ENCODE measurements at regions not wholly inside any gene's neighbourhood (a gene's known extent, or its start where the extent isn't known, plus 50 kb on each side); places are given as distances from the start of the nearest gene placed in this dataset.

GRCh38 chr18:56189615-56190014, 448.8 kb downstream of the TXNL1 start:
- DNase-seq (ENCODE audit: low read depth, low spot score): no peak
- Histone ChIP-seq H3K4me3 (ENCODE audit: low read depth, low read length) (no peak overlapping the region), H3K27ac (ENCODE audit: low read depth, low read length) (no peak overlapping the region), H3K9me3 (ENCODE audit: control insufficient read depth, insufficient read depth, low read length) (no peaks in the 10 kb centered on the region; the same call in 1 of the 2 replicates), H3K27me3 (ENCODE audit: control insufficient read depth, insufficient read depth, low read length) (no peaks in the 10 kb centered on the region)
- TF ChIP-seq CTCF (IDR thresholded peaks at IDR 0.05; ENCODE audit: low read depth, low read length): no peak
- ChIA-PET CTCF (no interaction called here), POLR2A (no interaction called here)

- H3K4me3 ChIP-seq (ENCODE audit: low read depth, low read length): no peak overlapping the region
- no peak for TF ChIP-seq CTCF (IDR thresholded peaks at IDR 0.05; ENCODE audit: low read depth, low read length)
- no peaks in the 10 kb centered on the region; the same call in 1 of the 2 replicates for H3K9me3 ChIP-seq (ENCODE audit: control insufficient read depth, insufficient read depth, low read length)
- H3K27ac ChIP-seq (ENCODE audit: low read depth, low read length): no peak overlapping the region
- POLR2A ChIA-PET: interaction anchor here (0.6 kb wide), 1 partner anchor 1052 kb away, joined by 3 read pairs; no protein-coding TSS in a partner anchor
- no peaks in the 10 kb centered on the region for H3K27me3 ChIP-seq (ENCODE audit: control insufficient read depth, insufficient read depth, low read length)
- no peak for DNase-seq (ENCODE audit: low read depth, low spot score)
- CTCF ChIA-PET: no interaction called here
Measured at GRCh38 chr18:56188529-56189275, 449.7 kb downstream of the TXNL1 start.

GRCh38 chr18:56186319-56186718, 452.1 kb downstream of the TXNL1 start:
- H3K27me3 ChIP-seq (ENCODE audit: control insufficient read depth, insufficient read depth, low read length): no peaks in the 10 kb centered on the region
- DNase-seq (ENCODE audit: low read depth, low spot score): no peak
- CTCF ChIA-PET: no interaction called here
- no peaks in the 10 kb centered on the region; the same call in 1 of the 2 replicates for H3K9me3 ChIP-seq (ENCODE audit: control insufficient read depth, insufficient read depth, low read length)
- no peak for TF ChIP-seq CTCF (IDR thresholded peaks at IDR 0.05; ENCODE audit: low read depth, low read length)
- no peak overlapping the region for H3K27ac ChIP-seq (ENCODE audit: low read depth, low read length)
- H3K4me3 ChIP-seq (ENCODE audit: low read depth, low read length): no peak overlapping the region
- POLR2A ChIA-PET: no interaction called here

GRCh38 chr18:56185126-56185525, 453.3 kb downstream of the TXNL1 start:
- CTCF ChIA-PET: no interaction called here

More at GRCh38 chr18:56185126-56185525, 453.3 kb downstream of the TXNL1 start:
- DNase-seq (ENCODE audit: low read depth, low spot score): no peak
- POLR2A ChIA-PET: no interaction called here
- TF ChIP-seq CTCF (IDR thresholded peaks at IDR 0.05; ENCODE audit: low read depth, low read length): no peak
- no peak overlapping the region for H3K4me3 ChIP-seq (ENCODE audit: low read depth, low read length)
- H3K27ac ChIP-seq (ENCODE audit: low read depth, low read length): no peak overlapping the region
- H3K9me3 ChIP-seq (ENCODE audit: control insufficient read depth, insufficient read depth, low read length): no peaks in the 10 kb centered on the region; the same call in 1 of the 2 replicates
- no peaks in the 10 kb centered on the region for H3K27me3 ChIP-seq (ENCODE audit: control insufficient read depth, insufficient read depth, low read length)

Measured in AG04450 (cell line).